K562 (cell line): ENCODE measurements at regions not wholly inside any gene's neighbourhood (a gene's known extent, or its start where the extent isn't known, plus 50 kb on each side); places are given as distances from the start of the nearest gene placed in this dataset.

Experiments used
- CAMTA2 ChIP-seq: fragments of 250-450 bp; sonication (Bioruptor Pico); conservative IDR thresholded peaks from 2 replicates; pipeline ENCODE4 v1.5.1; 2022
- CBX1 ChIP-seq: sonication (generic); IDR thresholded peaks from 2 replicates; pipeline ENCODE4 v1.6.1; 2016; ENCODE audit warnings: antibody characterized with exemption, low read depth, mild to moderate bottlenecking
- HCFC1 ChIP-seq: IDR thresholded peaks from 2 replicates; pipeline ENCODE4 v1.6.1; 2012; ENCODE audit warnings: low read depth, low read length, improper control_type of control experiment
- HNRNPLL ChIP-seq: fragments of 200-400 bp; formaldehyde crosslinking; IDR thresholded peaks from 2 replicates; pipeline ENCODE4 v1.6.1; 2017; ENCODE audit warnings: low read length, low read depth, mild to moderate bottlenecking; ENCODE audit not compliant: poor library complexity, severe bottlenecking
- HOXB6 ChIP-seq: fragments of 250-450 bp; sonication (Bioruptor Pico); IDR thresholded peaks from 2 replicates; pipeline ENCODE4 v1.5.1; 2022; ENCODE audit warnings: mild to moderate bottlenecking, borderline replicate concordance
- MAFF ChIP-seq: IDR thresholded peaks from 2 replicates; pipeline ENCODE4 v1.6.1; 2012; ENCODE audit warnings: low read length, improper control_type of control experiment
- MAFK ChIP-seq: IDR thresholded peaks from 2 replicates; pipeline ENCODE4 v1.6.1; 2011; ENCODE audit warnings: low read length, improper control_type of control experiment
- MYC ChIP-seq, 2 experiments: fragments of 250-450 bp in 1 of 2; sonication (Bioruptor Pico) in 1 of 2; IDR thresholded peaks; 2 replicates each; pipeline versions ENCODE4 v1.5.1 to v1.6.1; 2012 to 2021; ENCODE audit warnings: low read depth in 2 of 2, borderline replicate concordance in 1 of 2, improper control_type of control experiment in 1 of 2, low read length in 1 of 2, mild to moderate bottlenecking in 1 of 2, moderate library complexity in 1 of 2
- STAT5B ChIP-seq: fragments of 250-450 bp; sonication (Bioruptor Pico); IDR thresholded peaks from 2 replicates; pipeline ENCODE4 v1.8.0; 2021; ENCODE audit warnings: mild to moderate bottlenecking, inconsistent platforms
- XRCC5 ChIP-seq: fragments of 200-400 bp; formaldehyde crosslinking; IDR thresholded peaks from 2 replicates; pipeline ENCODE4 v1.6.1; 2017; ENCODE audit warnings: low read depth, mild to moderate bottlenecking, low read length
- YBX1 ChIP-seq: fragments of 450-650 bp; IDR thresholded peaks from 2 replicates; pipeline ENCODE4 v1.7.1; 2016; ENCODE audit warnings: mild to moderate bottlenecking
- ZNF507 ChIP-seq: conservative IDR thresholded peaks from 2 replicates; pipeline ENCODE4 v1.6.1; 2017; ENCODE audit warnings: missing genetic modification characterization, missing compliant biosample characterization
- ZNF780A ChIP-seq: fragments of 250-450 bp; sonication (Bioruptor Pico); IDR thresholded peaks from 2 replicates; pipeline ENCODE4 v1.5.0; 2021; ENCODE audit warnings: mild to moderate bottlenecking
- TF ChIP-seq, protein P1 (sequence below): fragments of 450-650 bp; conservative IDR thresholded peaks from 2 replicates; pipeline ENCODE4 v1.6.1; 2016; ENCODE audit warnings: missing genetic modification characterization, low read depth, mild to moderate bottlenecking, missing compliant biosample characterization, moderate library complexity
- TF ChIP-seq, protein P2 (sequence below): fragments of 250-450 bp; sonication (Bioruptor Pico); IDR thresholded peaks from 2 replicates; pipeline ENCODE4 v1.9.0; 2021; ENCODE audit warnings: mild to moderate bottlenecking, inconsistent platforms
- TF ChIP-seq, protein P3 (sequence below): sonication (generic); formaldehyde crosslinking; IDR thresholded peaks from 2 replicates; pipeline ENCODE4 v1.8.1; 2023; ENCODE audit warnings: mild to moderate bottlenecking, missing genetic modification reagents, moderate library complexity
- TF ChIP-seq, protein P4 (sequence below): sonication (generic); formaldehyde crosslinking; IDR thresholded peaks from 2 replicates; pipeline ENCODE4 v1.8.0; 2022; ENCODE audit warnings: mild to moderate bottlenecking, missing genetic modification reagents
- TF ChIP-seq, protein P5 (sequence below): fragments of 250-450 bp; sonication (Bioruptor Pico); IDR thresholded peaks from 2 replicates; pipeline ENCODE4 v1.5.0; 2021; ENCODE audit warnings: mild to moderate bottlenecking, moderate library complexity

DNA sequence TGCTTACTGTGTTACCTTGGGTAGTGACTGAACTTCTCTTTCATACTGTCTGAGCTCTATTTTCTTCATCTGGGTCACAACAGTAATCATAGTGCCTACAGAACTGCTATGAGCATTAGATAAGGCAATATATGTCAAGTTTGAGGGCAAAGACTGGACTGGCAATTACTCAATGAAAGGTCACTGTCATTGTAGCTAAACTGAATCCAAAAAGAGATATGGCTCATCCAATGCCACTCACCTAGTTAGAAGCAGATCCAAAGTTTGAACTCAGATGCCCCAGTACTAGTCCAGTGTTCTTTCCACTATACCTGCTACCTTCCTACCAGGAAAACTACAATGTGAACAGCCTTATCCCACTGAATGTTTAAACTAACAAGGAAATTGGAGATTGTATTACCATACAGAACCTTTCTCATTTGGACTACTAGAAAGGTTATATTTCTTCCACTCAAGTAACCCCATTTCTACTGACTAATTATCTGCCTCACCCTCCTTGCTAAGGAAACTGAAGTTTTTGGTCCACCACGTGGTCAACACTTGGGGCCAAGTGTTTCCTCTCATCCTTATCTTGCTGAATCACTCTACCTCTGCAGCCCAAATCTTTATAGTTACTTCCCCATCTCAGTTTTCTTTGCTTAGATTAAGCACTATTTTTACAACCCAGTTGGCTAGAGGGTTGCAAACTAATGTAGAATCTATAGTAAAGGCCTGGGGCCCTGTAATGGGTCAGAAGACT, 202.3 kb upstream of the LPP start (continued):
- TF ChIP-seq, protein P1, sequence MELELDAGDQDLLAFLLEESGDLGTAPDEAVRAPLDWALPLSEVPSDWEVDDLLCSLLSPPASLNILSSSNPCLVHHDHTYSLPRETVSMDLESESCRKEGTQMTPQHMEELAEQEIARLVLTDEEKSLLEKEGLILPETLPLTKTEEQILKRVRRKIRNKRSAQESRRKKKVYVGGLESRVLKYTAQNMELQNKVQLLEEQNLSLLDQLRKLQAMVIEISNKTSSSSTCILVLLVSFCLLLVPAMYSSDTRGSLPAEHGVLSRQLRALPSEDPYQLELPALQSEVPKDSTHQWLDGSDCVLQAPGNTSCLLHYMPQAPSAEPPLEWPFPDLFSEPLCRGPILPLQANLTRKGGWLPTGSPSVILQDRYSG (tag) = no peak
- no peak for TF ChIP-seq HOXB6 (CRISPR knock-in tag)
- no peak for TF ChIP-seq YBX1
- TF ChIP-seq, protein P2, sequence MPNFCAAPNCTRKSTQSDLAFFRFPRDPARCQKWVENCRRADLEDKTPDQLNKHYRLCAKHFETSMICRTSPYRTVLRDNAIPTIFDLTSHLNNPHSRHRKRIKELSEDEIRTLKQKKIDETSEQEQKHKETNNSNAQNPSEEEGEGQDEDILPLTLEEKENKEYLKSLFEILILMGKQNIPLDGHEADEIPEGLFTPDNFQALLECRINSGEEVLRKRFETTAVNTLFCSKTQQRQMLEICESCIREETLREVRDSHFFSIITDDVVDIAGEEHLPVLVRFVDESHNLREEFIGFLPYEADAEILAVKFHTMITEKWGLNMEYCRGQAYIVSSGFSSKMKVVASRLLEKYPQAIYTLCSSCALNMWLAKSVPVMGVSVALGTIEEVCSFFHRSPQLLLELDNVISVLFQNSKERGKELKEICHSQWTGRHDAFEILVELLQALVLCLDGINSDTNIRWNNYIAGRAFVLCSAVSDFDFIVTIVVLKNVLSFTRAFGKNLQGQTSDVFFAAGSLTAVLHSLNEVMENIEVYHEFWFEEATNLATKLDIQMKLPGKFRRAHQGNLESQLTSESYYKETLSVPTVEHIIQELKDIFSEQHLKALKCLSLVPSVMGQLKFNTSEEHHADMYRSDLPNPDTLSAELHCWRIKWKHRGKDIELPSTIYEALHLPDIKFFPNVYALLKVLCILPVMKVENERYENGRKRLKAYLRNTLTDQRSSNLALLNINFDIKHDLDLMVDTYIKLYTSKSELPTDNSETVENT = no peak
- TF ChIP-seq, protein P3, sequence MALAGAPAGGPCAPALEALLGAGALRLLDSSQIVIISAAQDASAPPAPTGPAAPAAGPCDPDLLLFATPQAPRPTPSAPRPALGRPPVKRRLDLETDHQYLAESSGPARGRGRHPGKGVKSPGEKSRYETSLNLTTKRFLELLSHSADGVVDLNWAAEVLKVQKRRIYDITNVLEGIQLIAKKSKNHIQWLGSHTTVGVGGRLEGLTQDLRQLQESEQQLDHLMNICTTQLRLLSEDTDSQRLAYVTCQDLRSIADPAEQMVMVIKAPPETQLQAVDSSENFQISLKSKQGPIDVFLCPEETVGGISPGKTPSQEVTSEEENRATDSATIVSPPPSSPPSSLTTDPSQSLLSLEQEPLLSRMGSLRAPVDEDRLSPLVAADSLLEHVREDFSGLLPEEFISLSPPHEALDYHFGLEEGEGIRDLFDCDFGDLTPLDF (CRISPR knock-in tag) = no peak
- no peak for TF ChIP-seq CAMTA2 (CRISPR knock-in tag)
- no peak for TF ChIP-seq ZNF507 (tag)
- peak; percentile 43; the same call in 1 of the 2 replicates for TF ChIP-seq MAFF
- no peak for TF ChIP-seq HCFC1
- TF ChIP-seq ZNF780A (CRISPR knock-in tag) = no peak
- peak; percentile 66 for TF ChIP-seq MYC (IDR thresholded peaks at IDR 0.05; ENCODE audit: low read depth, low read length)
- TF ChIP-seq MYC (CRISPR knock-in tag; IDR thresholded peaks at IDR 0.05; ENCODE audit: borderline replicate concordance, low read depth) = no peak
- no peak for TF ChIP-seq HNRNPLL
- TF ChIP-seq, protein P4, sequence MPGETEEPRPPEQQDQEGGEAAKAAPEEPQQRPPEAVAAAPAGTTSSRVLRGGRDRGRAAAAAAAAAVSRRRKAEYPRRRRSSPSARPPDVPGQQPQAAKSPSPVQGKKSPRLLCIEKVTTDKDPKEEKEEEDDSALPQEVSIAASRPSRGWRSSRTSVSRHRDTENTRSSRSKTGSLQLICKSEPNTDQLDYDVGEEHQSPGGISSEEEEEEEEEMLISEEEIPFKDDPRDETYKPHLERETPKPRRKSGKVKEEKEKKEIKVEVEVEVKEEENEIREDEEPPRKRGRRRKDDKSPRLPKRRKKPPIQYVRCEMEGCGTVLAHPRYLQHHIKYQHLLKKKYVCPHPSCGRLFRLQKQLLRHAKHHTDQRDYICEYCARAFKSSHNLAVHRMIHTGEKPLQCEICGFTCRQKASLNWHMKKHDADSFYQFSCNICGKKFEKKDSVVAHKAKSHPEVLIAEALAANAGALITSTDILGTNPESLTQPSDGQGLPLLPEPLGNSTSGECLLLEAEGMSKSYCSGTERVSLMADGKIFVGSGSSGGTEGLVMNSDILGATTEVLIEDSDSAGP = no peak
- peak; percentile 26; the same call in 1 of the 2 replicates for TF ChIP-seq MAFK
- no peak for TF ChIP-seq CBX1
- TF ChIP-seq, protein P5, sequence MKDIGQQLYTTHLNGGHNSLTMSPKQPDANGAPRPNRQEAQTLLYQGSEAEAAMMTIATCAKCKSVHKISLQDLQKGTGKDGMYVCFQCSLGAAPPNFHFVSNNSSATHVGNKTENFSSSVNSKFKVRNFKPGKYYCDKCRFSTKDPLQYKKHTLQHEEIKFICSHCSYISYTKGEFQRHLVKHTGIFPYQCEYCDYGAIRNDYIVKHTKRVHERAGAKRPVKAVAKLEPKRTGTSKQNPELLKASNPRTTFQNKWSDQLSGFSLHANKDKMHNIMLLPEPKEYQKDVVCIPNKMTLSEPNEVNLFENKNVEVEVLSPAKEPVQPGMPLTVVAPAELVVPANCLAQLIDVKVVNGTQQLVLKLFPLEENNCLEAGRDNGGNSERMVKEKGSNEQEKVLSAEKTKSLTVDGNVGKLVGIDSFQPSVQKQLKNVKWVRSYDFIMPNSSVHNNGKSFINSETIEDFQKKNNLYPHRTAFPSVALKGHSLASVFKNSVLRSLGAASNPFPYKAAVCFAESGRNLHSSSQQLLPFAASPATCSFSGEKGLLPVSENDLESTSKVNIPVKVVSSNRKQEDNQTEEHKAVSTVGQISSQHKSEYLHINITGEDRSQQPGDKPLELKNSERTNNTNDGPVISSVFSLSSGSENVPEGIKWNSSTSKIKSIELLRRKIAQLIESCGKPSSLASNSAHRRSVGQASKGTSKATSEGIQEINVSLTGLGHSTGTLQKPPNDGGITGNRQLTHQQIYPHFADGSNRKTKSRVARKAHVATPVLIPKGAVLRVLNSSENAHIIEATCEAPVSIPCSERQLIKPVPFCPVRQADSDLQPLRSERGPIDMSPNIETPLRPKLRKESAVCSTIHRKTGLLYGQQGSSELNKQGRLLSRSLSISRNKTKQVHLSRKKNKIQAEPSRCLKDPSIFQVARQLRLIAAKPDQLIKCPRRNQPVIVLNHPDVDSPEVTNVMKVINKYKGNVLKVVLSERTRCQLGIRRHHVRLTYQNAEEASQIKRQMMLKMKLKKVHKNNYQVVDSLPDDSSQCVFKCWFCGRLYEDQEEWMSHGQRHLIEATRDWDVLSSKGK (CRISPR knock-in tag) = no peak
- no peak for TF ChIP-seq XRCC5
- no peak for TF ChIP-seq STAT5B (CRISPR knock-in tag)
